22Rv1 (cell line): ENCODE measurements at regions not wholly inside any gene's neighbourhood (a gene's known extent, or its start where the extent isn't known, plus 50 kb on each side); places are given as distances from the start of the nearest gene placed in this dataset.

ENCODE experiments used
- H3K27ac ChIP-seq: fragments of 450-650 bp; 2 replicates; pipeline ENCODE4 v1.5.1; 2017
- ZFX ChIP-seq: fragments of 450-650 bp; IDR thresholded peaks from 2 replicates; pipeline ENCODE4 v1.6.1; 2017; ENCODE audit warnings: antibody characterized with exemption, borderline replicate concordance
- TF ChIP-seq, protein P1 (sequence below): fragments of 450-650 bp; IDR thresholded peaks from 2 replicates; pipeline ENCODE4 v1.5.1; 2017; ENCODE audit warnings: mild to moderate bottlenecking

- no peak overlapping the region for H3K27ac ChIP-seq
Measured at GRCh38 chr9:7542693-7543092, 256.9 kb downstream of the DMAC1 start.

GRCh38 chr9:7542126-7542525, 257.5 kb downstream of the DMAC1 start:
- H3K27ac ChIP-seq = no peak overlapping the region
- no peak for TF ChIP-seq ZFX
- TF ChIP-seq, protein P1, sequence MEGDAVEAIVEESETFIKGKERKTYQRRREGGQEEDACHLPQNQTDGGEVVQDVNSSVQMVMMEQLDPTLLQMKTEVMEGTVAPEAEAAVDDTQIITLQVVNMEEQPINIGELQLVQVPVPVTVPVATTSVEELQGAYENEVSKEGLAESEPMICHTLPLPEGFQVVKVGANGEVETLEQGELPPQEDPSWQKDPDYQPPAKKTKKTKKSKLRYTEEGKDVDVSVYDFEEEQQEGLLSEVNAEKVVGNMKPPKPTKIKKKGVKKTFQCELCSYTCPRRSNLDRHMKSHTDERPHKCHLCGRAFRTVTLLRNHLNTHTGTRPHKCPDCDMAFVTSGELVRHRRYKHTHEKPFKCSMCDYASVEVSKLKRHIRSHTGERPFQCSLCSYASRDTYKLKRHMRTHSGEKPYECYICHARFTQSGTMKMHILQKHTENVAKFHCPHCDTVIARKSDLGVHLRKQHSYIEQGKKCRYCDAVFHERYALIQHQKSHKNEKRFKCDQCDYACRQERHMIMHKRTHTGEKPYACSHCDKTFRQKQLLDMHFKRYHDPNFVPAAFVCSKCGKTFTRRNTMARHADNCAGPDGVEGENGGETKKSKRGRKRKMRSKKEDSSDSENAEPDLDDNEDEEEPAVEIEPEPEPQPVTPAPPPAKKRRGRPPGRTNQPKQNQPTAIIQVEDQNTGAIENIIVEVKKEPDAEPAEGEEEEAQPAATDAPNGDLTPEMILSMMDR = no peak

More at GRCh38 chr9:7542693-7543092, 256.9 kb downstream of the DMAC1 start:
- no peak for TF ChIP-seq ZFX
- TF ChIP-seq, protein P1 = no peak

DNA sequence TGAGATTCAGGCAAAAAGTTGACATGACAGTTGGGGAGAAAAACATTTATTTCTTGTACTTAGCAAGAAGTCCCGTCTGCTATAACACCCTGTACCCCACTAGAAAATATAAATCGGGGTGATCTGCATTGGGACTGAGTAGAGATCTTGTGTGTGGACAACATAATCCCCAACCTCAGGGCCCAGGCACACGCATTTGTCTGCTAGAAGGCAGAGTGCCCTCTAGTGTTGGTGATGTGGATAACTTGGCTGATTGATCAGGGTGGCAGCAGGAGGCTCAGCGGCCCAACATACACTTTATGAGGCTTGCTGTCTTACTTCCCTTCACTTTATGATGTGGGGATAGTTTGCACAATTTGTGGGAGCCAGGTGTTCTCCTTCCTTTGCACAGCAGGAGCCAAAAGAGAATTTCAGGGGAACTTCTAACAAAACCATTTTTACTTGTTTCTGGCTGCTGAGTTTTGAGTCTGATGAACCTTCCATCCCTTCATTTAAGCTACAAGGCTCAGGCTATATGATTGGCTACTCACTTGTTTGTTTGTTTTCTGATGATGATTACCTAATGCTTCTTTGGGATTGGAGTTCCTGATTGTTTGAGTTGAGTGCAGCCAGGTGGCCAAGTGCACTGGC, 263.2 kb downstream of the DMAC1 start:
- no peak for TF ChIP-seq ZFX
- TF ChIP-seq, protein P1 = peak; percentile 88

DNA sequence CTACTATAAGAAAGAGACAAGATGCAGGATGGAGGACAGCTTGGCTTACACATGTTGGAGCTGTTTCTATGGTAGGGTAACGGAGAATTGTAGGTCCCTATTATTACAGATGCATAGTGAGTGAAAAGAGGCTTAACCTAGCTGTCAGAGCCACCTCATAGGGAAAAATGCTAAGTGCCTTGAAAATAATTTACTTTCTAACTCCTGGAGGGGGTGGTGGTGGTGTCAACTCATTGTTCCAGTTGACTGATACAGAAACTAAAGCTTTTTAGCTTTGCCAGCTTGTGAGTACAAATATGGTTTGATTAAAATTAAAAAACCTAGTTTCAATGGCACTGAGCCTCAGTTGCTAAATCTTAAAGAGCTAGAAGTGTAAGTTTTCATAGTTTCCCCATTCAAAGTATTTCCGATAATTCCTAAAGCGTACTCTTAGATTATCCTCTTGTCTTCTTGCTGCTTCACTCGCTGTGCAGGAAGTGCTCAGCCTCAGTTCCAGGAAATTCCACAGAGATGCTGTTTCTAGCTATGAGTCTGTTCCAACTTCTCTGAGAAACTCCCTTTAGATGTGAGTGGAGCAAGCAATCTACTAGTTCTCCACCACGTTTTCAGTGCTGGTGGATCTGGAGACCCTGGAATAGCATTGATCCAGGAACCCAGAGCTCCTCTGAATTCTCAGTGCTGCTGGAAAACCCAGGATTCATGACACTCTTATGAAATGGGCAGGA, 265.2 kb downstream of the DMAC1 start:
- H3K27ac ChIP-seq = no peak overlapping the region
- TF ChIP-seq, protein P1 = no peak
- TF ChIP-seq ZFX = no peak

More for the DNA sequence above, 263.2 kb downstream of the DMAC1 start:
- no peak overlapping the region for H3K27ac ChIP-seq

DNA sequence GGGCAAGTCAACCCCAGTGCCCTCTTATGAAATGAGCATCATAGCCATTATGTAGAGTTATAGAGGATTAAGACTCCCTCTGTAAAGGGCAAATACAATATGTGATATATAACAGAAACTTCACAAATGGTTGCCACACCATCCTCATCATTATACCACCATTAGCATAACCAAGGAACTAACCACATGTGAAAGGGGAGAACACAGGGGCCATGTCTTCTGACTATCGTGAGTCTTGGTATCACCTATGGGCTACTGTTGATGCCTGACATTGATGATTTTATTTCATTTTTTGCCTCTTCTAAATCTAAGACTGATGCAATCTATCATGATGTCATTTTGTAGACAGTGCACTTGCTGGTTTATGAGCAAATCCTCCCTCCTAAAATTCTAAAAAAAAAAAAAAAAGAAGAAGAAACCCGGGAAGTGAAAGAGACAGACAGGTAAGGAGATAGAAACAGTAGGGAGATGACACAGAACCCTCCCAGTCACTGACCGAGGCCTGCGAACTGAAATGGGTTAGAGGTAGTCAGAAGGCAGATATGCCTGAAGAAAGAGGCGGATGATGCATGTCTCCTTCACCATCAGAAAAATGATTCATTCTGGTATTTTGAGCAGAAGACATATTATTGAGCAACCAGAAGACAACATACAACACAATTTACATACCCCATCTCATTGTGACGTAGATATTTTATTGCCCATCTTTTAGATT, 266.0 kb downstream of the DMAC1 start:
- no peak overlapping the region for H3K27ac ChIP-seq
- TF ChIP-seq, protein P1 = no peak
- TF ChIP-seq ZFX = no peak

GRCh38 chr9:7523426-7524043, 276.0 kb downstream of the DMAC1 start:
- TF ChIP-seq, protein P1 = no peak
- no peak for TF ChIP-seq ZFX
- no peak overlapping the region for H3K27ac ChIP-seq
